CD4-positive, alpha-beta T cell treated with Interleukin-17A for 1 hour (primary cell): ENCODE measurements at regions not wholly inside any gene's neighbourhood (a gene's known extent, or its start where the extent isn't known, plus 50 kb on each side); places are given as distances from the start of the nearest gene placed in this dataset.

Experiments
- DNase-seq: peaks from one replicate; pipeline ENCODE4 v3.0.0-alpha.2; 2020

DNA sequence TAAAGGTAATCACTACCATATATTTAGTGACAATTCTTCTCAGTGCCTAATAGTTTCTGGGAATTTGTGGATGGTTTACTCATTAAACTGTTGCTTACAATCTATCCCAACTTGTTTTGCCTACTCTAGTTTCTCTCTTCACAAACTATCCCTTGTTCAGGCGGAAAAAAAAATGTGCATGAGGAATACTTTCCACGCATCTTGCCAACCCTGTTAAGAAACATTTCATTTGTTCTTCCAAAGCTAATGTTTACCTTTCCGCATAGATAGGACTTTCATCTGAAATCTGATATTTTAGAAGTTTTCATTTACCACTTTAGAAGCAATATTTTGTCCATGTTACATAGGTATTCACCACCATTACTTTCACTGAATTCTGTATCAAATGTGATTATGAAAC, 191.9 kb downstream of the MDFIC start:
- no peak for DNase-seq

DNA sequence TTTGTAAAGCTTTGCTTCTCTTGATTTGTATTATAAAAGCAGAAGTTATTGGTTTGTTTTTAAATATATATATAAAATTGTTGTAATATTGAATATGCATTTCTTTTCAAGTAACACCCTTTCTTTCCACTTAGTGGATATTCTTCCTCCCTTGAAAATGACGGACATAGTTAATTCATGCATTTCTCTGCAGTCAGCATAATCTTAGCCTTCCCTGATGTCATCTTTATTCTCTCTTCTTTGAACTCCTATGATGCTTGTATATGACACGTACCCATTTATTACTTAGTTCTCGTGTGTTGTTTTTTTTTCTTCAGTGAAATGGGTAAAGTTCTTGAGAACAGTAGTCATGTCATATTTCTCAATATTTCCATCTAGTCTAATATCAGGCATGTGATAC, 191.2 kb downstream of the MDFIC start:
- DNase-seq: no peak

- no peak for DNase-seq
These were observed 188.6 kb downstream of the MDFIC start for GRCh38 chr7:115110523-115110922.

- no peak for DNase-seq
These were observed 184.4 kb downstream of the MDFIC start for GRCh38 chr7:115106316-115106715.

- no peak for DNase-seq
These were observed 180.8 kb downstream of the MDFIC start for GRCh38 chr7:115102738-115103137.

GRCh38 chr7:115101199-115101598, 179.3 kb downstream of the MDFIC start:
- no peak for DNase-seq

GRCh38 chr7:115099906-115100305, 178.0 kb downstream of the MDFIC start:
- DNase-seq: no peak

DNA sequence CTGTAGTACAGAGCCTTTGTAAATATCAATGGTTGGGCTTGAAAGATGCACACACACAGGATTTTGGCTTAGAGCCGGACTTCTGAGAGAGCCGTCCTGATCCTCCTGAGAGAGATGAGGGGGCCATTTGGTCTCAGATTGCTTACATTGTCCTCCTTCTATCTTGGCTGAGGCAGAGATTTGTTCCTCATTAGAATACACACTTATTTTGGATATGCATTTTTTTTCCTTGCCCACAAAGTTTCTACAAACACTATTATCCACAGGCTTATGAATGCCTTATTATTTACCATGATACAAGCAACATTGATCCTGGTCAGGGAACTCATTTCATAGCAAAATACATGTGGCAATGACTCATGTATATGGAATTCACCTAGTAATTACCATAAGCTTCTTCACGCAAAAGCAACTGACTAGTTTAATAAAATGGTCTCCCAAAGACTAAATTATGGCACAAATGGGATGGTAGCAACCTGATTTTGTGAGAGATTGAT, 175.3 kb downstream of the MDFIC start:
- no peak for DNase-seq

DNA sequence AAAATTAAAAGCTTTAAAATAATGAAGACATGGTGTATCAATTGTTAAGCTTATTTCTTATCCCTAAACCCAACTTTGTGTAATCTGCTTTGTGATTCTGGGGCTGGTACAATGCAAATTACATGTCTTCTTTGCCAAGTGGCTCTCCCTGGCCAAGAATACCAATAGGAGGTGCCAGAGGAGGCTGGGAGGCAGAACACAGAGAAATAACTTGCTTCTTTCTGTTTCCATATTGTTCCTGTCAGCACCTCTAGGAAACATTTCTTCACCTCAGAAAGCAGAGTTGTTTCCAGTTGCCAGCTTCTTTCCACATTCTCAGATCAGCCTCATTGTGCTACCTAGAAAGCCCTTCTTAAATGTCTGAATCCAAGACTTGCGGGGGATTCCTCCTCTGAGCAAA, 174.4 kb downstream of the MDFIC start:
- DNase-seq: no peak

- DNase-seq: no peak
These were observed 172.3 kb downstream of the MDFIC start for GRCh38 chr7:115094163-115094562.

DNA sequence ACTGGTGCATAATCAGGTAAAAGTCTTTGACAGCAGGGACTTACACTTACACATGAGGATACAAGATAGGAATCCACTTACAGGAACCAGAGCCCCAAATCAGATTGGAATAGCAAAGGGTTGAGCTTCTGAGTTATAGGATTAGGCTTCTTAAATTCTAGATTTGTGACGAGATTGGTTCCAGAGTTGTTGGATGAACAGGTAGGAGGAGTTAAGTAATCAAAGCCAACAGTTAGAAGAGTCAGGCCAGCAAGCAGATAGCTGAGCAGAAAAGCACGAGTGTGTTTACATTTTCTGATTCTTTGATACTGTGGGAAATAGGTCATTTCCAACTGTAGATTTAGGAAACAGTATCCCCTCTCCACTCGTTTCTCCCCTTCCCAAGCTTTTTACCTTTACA, 167.0 kb downstream of the MDFIC start:
- DNase-seq: no peak

DNA sequence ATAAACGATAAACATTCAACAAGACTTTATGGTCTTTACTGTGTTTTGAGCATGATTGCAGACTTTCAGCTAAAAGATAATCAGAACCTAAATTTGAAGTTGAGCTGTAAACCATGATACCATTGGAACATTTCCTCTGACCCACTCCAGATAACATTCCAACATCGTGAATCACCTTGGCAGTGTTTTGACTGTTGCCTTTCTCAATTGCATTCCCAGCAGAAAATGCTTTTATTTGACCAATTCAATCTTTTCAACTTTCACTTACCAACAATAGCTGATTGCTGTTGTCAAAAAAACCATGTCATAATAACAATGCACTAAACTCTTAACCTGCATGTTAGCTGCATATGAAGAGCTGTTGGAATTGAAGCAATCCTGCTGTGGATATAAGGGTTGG, 165.5 kb downstream of the MDFIC start:
- no peak for DNase-seq

- no peak for DNase-seq
These were observed 164.4 kb downstream of the MDFIC start for GRCh38 chr7:115086146-115086841.

GRCh38 chr7:115085421-115085820, 163.5 kb downstream of the MDFIC start:
- DNase-seq: no peak

DNA sequence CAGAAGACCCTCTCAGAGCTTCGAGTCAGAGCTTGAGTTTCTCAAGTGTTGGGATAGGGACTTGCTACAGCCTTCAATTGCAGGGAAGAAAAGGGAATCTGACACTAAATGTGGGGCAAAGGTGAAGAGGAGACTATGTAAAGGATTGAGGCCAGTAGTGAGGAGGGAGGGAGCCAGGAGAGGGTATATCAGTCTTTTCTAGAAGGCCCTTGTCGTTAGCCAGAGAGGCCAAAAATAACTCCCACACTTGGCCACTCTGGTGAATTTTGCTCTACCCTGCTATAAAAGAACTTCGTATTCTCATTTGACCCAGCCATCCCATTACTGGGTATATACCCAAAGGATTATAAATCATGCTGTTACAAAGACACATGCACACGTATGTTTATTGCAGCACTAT, 162.0 kb downstream of the MDFIC start:
- DNase-seq: no peak

DNA sequence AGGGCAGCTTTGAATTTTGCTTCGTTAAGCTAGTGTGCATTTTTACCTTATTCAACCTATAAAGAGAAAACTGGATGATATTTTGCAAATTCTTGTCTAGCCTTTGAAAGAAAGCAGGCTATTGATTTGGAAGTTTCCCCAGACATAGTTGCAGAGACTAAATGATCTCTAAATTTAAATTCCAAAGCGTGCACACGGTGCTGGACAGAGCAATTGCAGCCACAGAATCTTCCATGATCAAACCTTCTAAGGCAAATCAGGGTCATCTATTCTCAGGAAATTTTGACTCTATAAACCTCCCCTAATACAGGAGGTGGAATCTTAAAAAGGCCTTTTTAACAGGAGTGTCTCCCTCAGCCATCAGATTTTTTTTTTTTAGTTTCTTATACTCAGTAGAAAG, 159.9 kb downstream of the MDFIC start:
- DNase-seq: no peak

- no peak for DNase-seq
These were observed 157.0 kb downstream of the MDFIC start for GRCh38 chr7:115078851-115079250.

- DNase-seq: no peak
These were observed 156.5 kb downstream of the MDFIC start for GRCh38 chr7:115078386-115078785.

- DNase-seq: no peak
These were observed 148.4 kb downstream of the MDFIC start for GRCh38 chr7:115070311-115070710.
